GM12878 (cell line): ENCODE measurements at regions not wholly inside any gene's neighbourhood (a gene's known extent, or its start where the extent isn't known, plus 50 kb on each side); places are given as distances from the start of the nearest gene placed in this dataset.

Experiments used
- ATAC-seq: fragments of 200-7000 bp; cut with Tn5 transposase; 3 replicates; pipeline ENCODE4 v1.9.1; 2020; ENCODE audit warnings: mild to moderate bottlenecking, moderate library complexity
- BruUV-seq: library from RNA; stranded (reverse); fragments of 400-500 nt; replicated peaks from 2 replicates; lab custom pipeline; 2021; lab: Mats Ljungman, UMichigan
- CTCF ChIA-PET: fragments of 300-600 bp; sonication (Branson Sonifier 250); formaldehyde crosslinking; extraction: SDS; loops from one replicate; lab custom pipeline; 2021; ENCODE audit warnings: inconsistent platforms; lab: Yijun Ruan, JAX
- POLR2A ChIA-PET: fragments of 350-600 bp; formaldehyde crosslinking; extraction: SDS; loops from one replicate; lab custom pipeline; 2021; ENCODE audit warnings: inconsistent platforms; lab: Charles Lee
- RAD21 ChIA-PET: fragments of 300-600 bp; sonication (Branson Sonifier 250); formaldehyde crosslinking; loops from one replicate; lab custom pipeline; 2023; ENCODE audit warnings: antibody characterized with exemption; ENCODE audit not compliant: unreplicated experiment; lab: Charles Lee
- SMC1A ChIA-PET: fragments of 300-600 bp; sonication (Branson Sonifier 250); formaldehyde crosslinking; loops from one replicate; lab custom pipeline; 2023; ENCODE audit not compliant: unreplicated experiment, uncharacterized antibody; lab: Charles Lee
- DNase-seq: peaks from one replicate; pipeline ENCODE4 v3.0.0-alpha.2; 2011; ENCODE audit warnings: low read depth, low spot score
- FAIRE-seq: peaks from 3 replicates; lab custom pipeline; 2011; peaks lifted over from hg19 to GRCh38; lab: Jason Lieb, UNC
- H2AFZ ChIP-seq: 2 replicates; pipeline ENCODE4 v1.6.0; 2011; ENCODE audit warnings: low read depth, low read length, control low read depth; ENCODE audit not compliant: control insufficient read depth
- H3K27ac ChIP-seq: 2 replicates; pipeline ENCODE4 v1.5.1; 2011; ENCODE audit warnings: control low read depth; ENCODE audit not compliant: control insufficient read depth, insufficient read depth
- H3K27me3 ChIP-seq, 2 experiments: replicated peaks in 1 of 2; 2 replicates each; pipeline versions ENCODE4 v1.6.0 to v1.6.1; 2011; ENCODE audit warnings: low read length in 1 of 2; ENCODE audit not compliant: control insufficient read depth in 2 of 2, insufficient read depth in 2 of 2
- H3K36me3 ChIP-seq, 2 experiments: 2 replicates each; pipeline ENCODE4 v1.5.1; 2011; ENCODE audit warnings: low read length in 1 of 2; ENCODE audit not compliant: control insufficient read depth in 2 of 2, insufficient read depth in 2 of 2
- H3K4me1 ChIP-seq: 2 replicates; pipeline ENCODE4 v1.6.1; 2011; ENCODE audit warnings: mild to moderate bottlenecking, low read length, moderate library complexity, mixed read lengths; ENCODE audit not compliant: control insufficient read depth, insufficient read depth
- H3K4me2 ChIP-seq: 2 replicates; pipeline ENCODE4 v1.6.0; 2011; ENCODE audit warnings: control low read depth; ENCODE audit not compliant: control insufficient read depth, insufficient read depth
- H3K4me3 ChIP-seq: fragments of 200-600 bp; sonication (generic); 2 replicates; pipeline ENCODE4 v1.5.1; 2016
- H3K79me2 ChIP-seq: 2 replicates; pipeline ENCODE4 v1.6.0; 2011; ENCODE audit warnings: low read length; ENCODE audit not compliant: control insufficient read depth, insufficient read depth
- H3K9ac ChIP-seq: 2 replicates; pipeline ENCODE4 v1.8.0; 2011; ENCODE audit warnings: low read length, control low read depth, mixed read lengths; ENCODE audit not compliant: control insufficient read depth, insufficient read depth
- H3K9me3 ChIP-seq: replicated peaks from 3 replicates; pipeline ENCODE4 v1.5.1; 2011; ENCODE audit warnings: mild to moderate bottlenecking, low read length; ENCODE audit not compliant: control insufficient read depth, insufficient read depth
- H4K20me1 ChIP-seq: 2 replicates; pipeline ENCODE4 v1.6.0; 2011; ENCODE audit not compliant: control insufficient read depth, insufficient read depth
- BCLAF1 ChIP-seq: fragments of 450-650 bp; IDR thresholded peaks from 2 replicates; pipeline ENCODE4 v1.6.1; 2017; ENCODE audit warnings: antibody characterized with exemption, mild to moderate bottlenecking, moderate library complexity
- CHD2 ChIP-seq: IDR thresholded peaks from 2 replicates; pipeline ENCODE4 v1.6.1; 2011; ENCODE audit warnings: low read depth, low read length, improper control_type of control experiment, borderline replicate concordance
- CREM ChIP-seq: IDR thresholded peaks from 2 replicates; pipeline ENCODE4 v1.6.1; 2014; ENCODE audit warnings: antibody characterized with exemption, low read depth
- HCFC1 ChIP-seq: fragments of 150-350 bp; IDR thresholded peaks from 2 replicates; pipeline ENCODE4 v1.6.1; 2014; ENCODE audit warnings: low read length
- HDGF ChIP-seq: fragments of 450-650 bp; IDR thresholded peaks from 2 replicates; pipeline ENCODE4 v1.6.1; 2016; ENCODE audit warnings: antibody characterized with exemption
- NFYB ChIP-seq: IDR thresholded peaks from 2 replicates; pipeline ENCODE4 v1.6.1; 2011; ENCODE audit warnings: low read depth, mild to moderate bottlenecking, low read length, improper control_type of control experiment, moderate library complexity; ENCODE audit not compliant: insufficient read depth
- PML ChIP-seq: IDR thresholded peaks from 2 replicates; pipeline ENCODE4 v1.6.1; 2012; ENCODE audit warnings: low read length, inconsistent platforms
- RB1 ChIP-seq: fragments of 450-650 bp; formaldehyde crosslinking; IDR thresholded peaks from 2 replicates; pipeline ENCODE4 v1.6.1; 2017; ENCODE audit warnings: mild to moderate bottlenecking, borderline replicate concordance
- SMARCA5 ChIP-seq: fragments of 450-650 bp; IDR thresholded peaks from 2 replicates; pipeline ENCODE4 v1.6.1; 2017; ENCODE audit warnings: mild to moderate bottlenecking
- in situ Hi-C: fragments of 300-500 bp; cut with MboI; formaldehyde crosslinking; loops from 9 replicates; pipeline ENCODE4 v1.14.3; 2018; ENCODE audit warnings: mixed read lengths
- intact Hi-C: fragments of 100-400 bp; cut with micrococcal nuclease; formaldehyde crosslinking; loops from one replicate; pipeline ENCODE4 v1.14.2; 2022; ENCODE audit not compliant: unreplicated experiment

- intact Hi-C loops (no loop called here), in situ Hi-C loops (no loop called here)
- TF ChIP-seq NFYB (no peak), PML (no peak), SMARCA5 (no peak), CHD2 (no peak), BCLAF1 (no peak), HDGF (no peak), CREM (no peak), HCFC1 (no peak), RB1 (no peak)
- H2AFZ ChIP-seq, result no peak overlapping the region
- ChIA-PET SMC1A (no interaction called here), RAD21 (no interaction called here), CTCF (no interaction called here), POLR2A (no interaction called here)
- no peak overlapping the region for H3K9ac ChIP-seq
- ATAC-seq, result no peak
- H3K36me3 ChIP-seq, result no peaks in the 10 kb centered on the region
- no peak overlapping the region for H3K27ac ChIP-seq
- no peaks in the 10 kb centered on the region for H4K20me1 ChIP-seq
- no peak for FAIRE-seq
- no peak for DNase-seq
- no peaks in the 10 kb centered on the region for H3K27me3 ChIP-seq
- H3K4me2 ChIP-seq, result no peak overlapping the region
- H3K79me2 ChIP-seq, result no peaks in the 10 kb centered on the region
- H3K4me3 ChIP-seq, result no peak overlapping the region
- H3K9me3 ChIP-seq, result no peaks in the 10 kb centered on the region
- BruUV-seq, result no TSS peak
- no peaks in the 10 kb centered on the region for H3K4me1 ChIP-seq
Measured at GRCh38 chr14:85085981-85086380, 444.0 kb upstream of the FLRT2 start.
